ENCODE measurements at regions not wholly inside any gene's neighbourhood (a gene's known extent, or its start where the extent isn't known, plus 50 kb on each side); places are given as distances from the start of the nearest gene placed in this dataset.

GRCh38 chr20:21982559-21982958 lies 277.1 kb downstream of the PAX1 start:
- Histone ChIP-seq H3K4me1 (no peaks in the 10 kb centered on the region), H3K9me3 (peaks cover 0 to 26% (median 2%) of the 10 kb centered on the region in 4 donors), H3K36me3 (no peaks in the 10 kb centered on the region), H3K27ac (no peak overlapping the region), H3K4me3 (no peak overlapping the region), H3K27me3 (no peaks in the 10 kb centered on the region)
- no peak for DNase-seq
- intact Hi-C loops (cut with DNase I; ENCODE audit: low total_unique reads): no loop called here
- no peak for TF ChIP-seq POLR2A (IDR thresholded peaks at IDR 0.05)
- TF ChIP-seq EP300 (IDR thresholded peaks at IDR 0.05): no peak
- no peak for TF ChIP-seq CTCF (IDR thresholded peaks at IDR 0.05)
- no peak for TF ChIP-seq POLR2AphosphoS5 (IDR thresholded peaks at IDR 0.05)
- WGBS, 5 donors: 50 to 73% (median 57%) methylated on average over 3 of the region's 3 CpGs

DNA sequence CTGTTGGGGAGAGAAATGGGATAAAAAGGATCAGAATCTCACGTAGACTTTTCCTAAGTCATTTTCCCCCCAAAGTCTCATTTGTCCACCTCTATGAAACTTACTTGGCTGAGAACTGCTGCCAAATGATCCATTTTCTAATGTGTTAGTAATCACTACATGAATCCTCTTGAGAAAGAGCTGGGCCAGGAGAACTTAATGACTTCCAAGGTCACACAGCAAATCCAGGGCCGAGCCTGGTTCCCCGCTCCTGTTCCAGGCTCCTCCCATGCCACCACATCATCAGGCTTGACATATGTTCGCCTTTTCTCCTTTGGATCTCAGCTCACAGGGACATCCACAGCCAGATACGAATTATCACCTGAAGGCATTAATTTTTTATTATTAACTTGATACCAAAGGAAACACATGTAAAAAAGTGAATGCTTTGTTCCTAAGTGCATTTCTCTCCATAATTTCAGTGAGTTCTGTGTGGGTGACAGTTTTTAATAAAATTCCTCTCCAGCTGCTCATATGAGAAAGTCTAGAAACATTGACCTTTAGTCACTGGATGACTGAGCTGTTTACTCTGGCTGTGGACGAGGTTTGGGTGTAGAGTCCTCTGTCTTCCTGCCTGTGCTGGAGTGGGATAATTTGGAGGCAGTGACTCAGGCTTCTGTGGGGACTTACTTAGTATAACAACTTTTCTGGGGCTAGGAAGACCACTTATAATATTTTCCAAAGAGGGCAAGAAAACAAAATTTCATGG lies 276.3 kb downstream of the PAX1 start:
- Histone ChIP-seq H3K4me1 (no peaks in the 10 kb centered on the region), H3K9me3 (peaks cover 0 to 20% (median 2%) of the 10 kb centered on the region in 4 donors), H3K27ac (peak overlapping the region in 1 of 5 donors; percentile 16), H3K36me3 (no peaks in the 10 kb centered on the region), H3K27me3 (no peaks in the 10 kb centered on the region), H3K4me3 (no peak overlapping the region)
- TF ChIP-seq CTCF (IDR thresholded peaks at IDR 0.05) (no peak), EP300 (IDR thresholded peaks at IDR 0.05) (no peak), POLR2AphosphoS5 (IDR thresholded peaks at IDR 0.05) (no peak), POLR2A (IDR thresholded peaks at IDR 0.05) (no peak)
- WGBS, 5 donors: 46 to 58% (median 55%) methylated on average over 6 of the region's 6 CpGs
- DNase-seq: peak in 1 of 2 donors; percentile 5
- intact Hi-C loops (cut with DNase I; ENCODE audit: low total_unique reads): no loop called here

- no peak for DNase-seq
Observed at GRCh38 chr20:21981179-21981578, 275.7 kb downstream of the PAX1 start.

GRCh38 chr20:21971436-21971835 lies 266.0 kb downstream of the PAX1 start:
- Histone ChIP-seq H3K9me3 (peaks cover 0 to 8% (median 0%) of the 10 kb centered on the region in 4 donors), H3K4me1 (no peaks in the 10 kb centered on the region), H3K27ac (no peak overlapping the region), H3K36me3 (no peaks in the 10 kb centered on the region), H3K27me3 (no peaks in the 10 kb centered on the region), H3K4me3 (no peak overlapping the region)
- intact Hi-C loops (cut with DNase I; ENCODE audit: low total_unique reads): no loop called here
- TF ChIP-seq POLR2A (IDR thresholded peaks at IDR 0.05) (no peak), EP300 (IDR thresholded peaks at IDR 0.05) (no peak), CTCF (IDR thresholded peaks at IDR 0.05) (no peak), POLR2AphosphoS5 (IDR thresholded peaks at IDR 0.05) (no peak)
- 52 to 70% (median 55%) methylated on average over 2 of the region's 2 CpGs for WGBS, 5 donors
- no peak for DNase-seq

More at GRCh38 chr20:21981179-21981578, 275.7 kb downstream of the PAX1 start:
- TF ChIP-seq POLR2A (IDR thresholded peaks at IDR 0.05): no peak
- no peak for TF ChIP-seq CTCF (IDR thresholded peaks at IDR 0.05)
- no peak for TF ChIP-seq EP300 (IDR thresholded peaks at IDR 0.05)
- no peak for TF ChIP-seq POLR2AphosphoS5 (IDR thresholded peaks at IDR 0.05)
- Histone ChIP-seq H3K9me3 (peaks cover 0 to 17% (median under 1%) of the 10 kb centered on the region in 4 donors), H3K27me3 (no peaks in the 10 kb centered on the region), H3K27ac (peak overlapping the region in 1 of 5 donors; percentile 16), H3K36me3 (no peaks in the 10 kb centered on the region), H3K4me1 (no peaks in the 10 kb centered on the region), H3K4me3 (no peak overlapping the region)
- WGBS, 5 donors: 56 to 68% (median 62%) methylated on average over 3 of the region's 3 CpGs
- intact Hi-C loops (cut with DNase I; ENCODE audit: low total_unique reads): no loop called here

Measured in stomach (tissue), 8 donors.